Suprapubic skin (tissue), 3 donors: ENCODE measurements at regions not wholly inside any gene's neighbourhood (a gene's known extent, or its start where the extent isn't known, plus 50 kb on each side); places are given as distances from the start of the nearest gene placed in this dataset.

Experiments
- CTCF ChIP-seq, 2 donors: fragments of 200-600 bp in 1 of 2; fragments of 450-650 bp in 1 of 2; sonication (generic) in 1 of 2; IDR thresholded peaks; one replicate each; pipeline ENCODE4 v1.5.1; 2016 to 2019; ENCODE audit warnings: antibody characterized with exemption in 2 of 2, mild to moderate bottlenecking in 1 of 2, moderate library complexity in 1 of 2
- EP300 ChIP-seq: sonication (generic); formaldehyde crosslinking; IDR thresholded peaks from one replicate; pipeline ENCODE4 v1.6.1; 2017; ENCODE audit warnings: antibody characterized with exemption

- TF ChIP-seq CTCF (IDR thresholded peaks at IDR 0.05) (no peak), EP300 (no peak)
Observed at GRCh38 chrX:1086444-1087409, 125.7 kb downstream of the CRLF2 start.
